NCI-H748 treated with DMSO at 0.1 percent for 48 hours (cell line): ENCODE measurements at regions not wholly inside any gene's neighbourhood (a gene's known extent, or its start where the extent isn't known, plus 50 kb on each side); places are given as distances from the start of the nearest gene placed in this dataset.

Experiments
- DNase-seq: peaks from one replicate; lab custom pipeline; 2025; lab: John Stamatoyannopoulos, UW

- DNase-seq, result no peak
Measured at GRCh38 chr5:107146901-107147300, 523.8 kb downstream of the EFNA5 start.

GRCh38 chr5:107135391-107135790 lies 535.3 kb downstream of the EFNA5 start:
- no peak for DNase-seq

DNA sequence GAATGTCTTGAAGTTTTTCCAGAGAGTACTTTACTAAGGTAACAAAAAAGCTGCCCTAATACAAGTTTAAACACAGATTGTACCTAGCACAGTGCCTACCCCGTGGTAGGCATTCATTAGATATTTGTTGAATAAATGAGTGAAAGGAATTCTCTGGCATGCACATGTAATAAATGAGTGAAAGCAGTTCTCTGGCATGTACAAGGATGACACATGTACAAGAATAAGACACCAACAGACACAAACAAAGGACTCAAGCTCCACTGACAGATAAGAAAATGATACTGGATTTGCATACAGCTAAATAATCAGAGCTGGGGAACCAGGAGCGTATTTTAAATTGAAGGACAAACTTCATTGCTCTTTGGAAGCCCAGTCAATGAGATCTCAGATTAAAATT lies 535.8 kb downstream of the EFNA5 start:
- no peak for DNase-seq

DNA sequence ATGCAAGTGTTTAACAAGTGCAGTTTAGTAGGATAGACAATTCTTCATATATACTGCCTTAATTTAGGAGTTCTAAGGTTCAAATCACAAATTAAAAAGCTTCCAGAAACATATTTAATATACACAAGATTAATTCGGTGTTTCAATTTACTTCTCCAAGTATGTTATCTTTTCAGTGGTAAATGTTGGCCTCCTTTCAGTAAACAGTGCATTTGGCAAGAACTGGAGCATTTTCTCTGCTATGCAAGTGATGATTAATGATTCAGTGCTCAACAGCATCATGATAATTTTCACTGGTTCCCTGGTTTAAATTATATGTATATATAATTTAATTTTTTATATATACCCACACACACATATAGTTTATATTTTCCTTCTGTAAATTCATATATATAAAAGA lies 541.7 kb downstream of the EFNA5 start:
- DNase-seq, result no peak

DNA sequence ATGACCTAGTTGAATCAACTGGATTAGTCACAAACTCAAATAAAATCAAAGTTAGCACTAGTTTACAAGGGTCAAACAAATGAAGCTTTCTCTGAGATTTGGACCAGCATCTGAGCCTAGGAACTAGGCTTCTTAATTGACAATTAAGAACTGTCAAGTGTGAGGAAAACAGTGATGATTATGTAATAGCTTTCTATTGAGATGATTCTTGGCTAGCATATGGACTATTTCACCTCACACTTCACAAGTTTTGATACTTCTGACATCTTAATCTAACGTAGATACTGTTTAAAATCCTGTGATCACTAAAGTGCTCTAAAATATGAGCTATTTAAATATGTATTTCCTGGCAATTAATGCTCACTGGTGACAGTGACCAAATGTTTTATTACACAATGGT lies 542.9 kb downstream of the EFNA5 start:
- no peak for DNase-seq

GRCh38 chr5:107126341-107126740 lies 544.4 kb downstream of the EFNA5 start:
- DNase-seq, result no peak

- DNase-seq, result no peak
Measured at GRCh38 chr5:107124376-107124775, 546.4 kb downstream of the EFNA5 start.

DNA sequence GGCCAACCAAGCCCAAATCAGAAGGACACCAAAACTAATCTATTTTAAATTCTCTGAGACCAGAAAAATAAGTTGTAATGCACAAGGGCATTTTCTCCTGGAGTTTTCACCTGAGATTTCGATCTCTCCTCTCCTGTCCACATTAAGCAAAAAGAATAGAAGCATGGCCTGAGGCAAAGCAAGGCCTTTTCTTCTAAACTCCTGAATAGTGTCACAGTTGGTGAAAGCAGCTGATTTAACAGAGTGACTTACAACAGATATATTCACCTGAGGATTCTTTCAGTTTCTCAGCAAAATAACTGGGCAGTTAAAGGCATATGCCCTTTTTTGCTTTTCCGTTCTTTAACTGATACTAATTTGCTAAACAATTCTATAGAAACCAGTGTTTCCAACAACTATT lies 547.7 kb downstream of the EFNA5 start:
- no peak for DNase-seq

DNA sequence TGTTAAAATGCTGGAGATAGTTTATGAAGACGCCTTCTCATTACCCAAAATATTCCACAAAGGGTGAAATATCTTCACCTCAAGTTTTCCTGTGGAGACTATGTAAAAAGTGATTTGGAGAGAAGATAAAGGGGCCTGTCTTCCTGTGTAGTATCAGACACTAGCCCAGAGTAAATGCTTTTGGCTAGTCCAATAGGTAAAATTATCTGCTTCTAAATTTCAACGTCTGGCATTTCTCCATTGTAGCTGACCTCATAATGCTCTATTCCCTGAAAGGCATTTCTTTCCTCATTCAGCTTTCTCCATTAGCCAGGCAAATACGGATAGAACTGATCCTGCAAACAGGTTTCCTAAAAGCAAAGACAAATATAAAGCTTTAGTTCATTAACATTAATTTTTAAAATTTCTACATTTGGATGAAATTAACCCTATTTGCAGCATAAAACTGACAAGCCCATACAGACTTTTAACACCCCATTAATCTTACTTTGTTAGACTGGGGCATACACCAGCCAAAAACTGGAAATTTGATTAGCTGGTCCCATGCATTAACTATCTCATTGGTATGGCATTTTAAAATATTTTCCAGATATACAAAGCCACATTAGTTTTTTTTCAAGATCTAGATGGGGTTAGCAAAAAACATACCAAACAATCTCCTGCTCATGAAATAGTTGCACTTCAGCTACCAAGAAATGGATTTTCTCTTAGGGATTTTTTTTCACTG lies 548.8 kb downstream of the EFNA5 start:
- no peak for DNase-seq

DNA sequence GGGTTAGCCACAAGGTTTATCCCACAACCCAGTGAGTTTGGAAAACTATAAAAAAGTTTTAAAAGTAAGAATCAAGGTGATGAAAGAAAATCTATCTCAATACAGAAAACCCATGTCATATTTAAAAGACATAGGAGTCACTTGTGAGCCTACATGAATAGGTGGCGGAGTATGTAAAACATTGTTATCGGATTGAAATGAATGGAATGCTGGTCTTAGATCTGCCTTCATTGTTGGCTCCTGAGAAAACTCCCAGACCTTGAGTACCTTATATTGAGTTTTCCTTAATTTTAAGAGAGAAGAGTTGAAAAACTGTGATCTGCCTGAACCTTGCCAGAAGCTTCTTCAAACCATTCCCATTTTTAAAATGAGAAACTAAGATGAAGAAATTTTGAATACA lies 551.1 kb downstream of the EFNA5 start:
- no peak for DNase-seq

GRCh38 chr5:107118184-107119019 lies 552.3 kb downstream of the EFNA5 start:
- DNase-seq, result no peak

DNA sequence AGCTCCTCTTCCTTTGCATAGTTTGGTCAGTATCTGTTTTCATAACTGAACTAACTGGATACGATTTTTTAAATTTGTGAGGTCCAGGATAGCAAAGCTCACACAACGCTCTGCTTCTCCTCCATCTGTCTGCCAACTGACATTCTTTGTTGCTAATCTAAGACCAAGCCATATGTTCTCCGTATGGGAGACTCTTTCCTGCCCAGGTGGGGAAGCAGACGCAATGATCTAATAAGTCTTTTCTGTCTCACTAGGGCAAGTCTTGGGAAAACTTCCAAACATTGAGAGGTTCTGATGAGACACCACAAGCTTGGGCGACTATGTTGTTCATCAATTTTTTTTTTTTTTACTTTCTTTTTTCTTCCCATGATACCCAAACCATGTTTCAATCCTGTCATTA lies 558.5 kb downstream of the EFNA5 start:
- no peak for DNase-seq

GRCh38 chr5:107104040-107104995 lies 566.4 kb downstream of the EFNA5 start:
- no peak for DNase-seq

- no peak for DNase-seq
Measured at GRCh38 chr5:107103522-107103921, 567.2 kb downstream of the EFNA5 start.

GRCh38 chr5:107100121-107100520 lies 570.6 kb downstream of the EFNA5 start:
- DNase-seq, result no peak

- no peak for DNase-seq
Measured at GRCh38 chr5:107099506-107099905, 571.2 kb downstream of the EFNA5 start.

GRCh38 chr5:107092695-107093094 lies 578.0 kb downstream of the EFNA5 start:
- no peak for DNase-seq

DNA sequence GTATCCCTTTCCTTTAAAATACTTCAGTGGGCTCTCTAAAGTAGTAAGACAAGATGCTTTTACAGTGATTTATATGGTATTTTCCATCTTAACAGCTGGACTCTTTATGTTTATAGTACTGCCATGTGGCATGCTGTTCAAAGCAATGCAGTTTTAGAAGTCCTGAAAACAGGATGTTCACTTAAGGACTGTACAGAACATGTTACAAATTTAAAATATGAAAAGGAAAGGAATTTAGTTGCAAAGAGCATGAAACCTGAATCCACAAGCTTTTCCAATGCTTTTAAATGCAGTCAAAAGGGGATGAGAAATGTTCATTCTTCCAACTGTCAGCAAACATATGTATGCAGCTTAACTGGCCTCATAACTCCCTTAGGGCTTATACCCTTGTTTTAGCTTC lies 580.2 kb downstream of the EFNA5 start:
- no peak for DNase-seq

DNA sequence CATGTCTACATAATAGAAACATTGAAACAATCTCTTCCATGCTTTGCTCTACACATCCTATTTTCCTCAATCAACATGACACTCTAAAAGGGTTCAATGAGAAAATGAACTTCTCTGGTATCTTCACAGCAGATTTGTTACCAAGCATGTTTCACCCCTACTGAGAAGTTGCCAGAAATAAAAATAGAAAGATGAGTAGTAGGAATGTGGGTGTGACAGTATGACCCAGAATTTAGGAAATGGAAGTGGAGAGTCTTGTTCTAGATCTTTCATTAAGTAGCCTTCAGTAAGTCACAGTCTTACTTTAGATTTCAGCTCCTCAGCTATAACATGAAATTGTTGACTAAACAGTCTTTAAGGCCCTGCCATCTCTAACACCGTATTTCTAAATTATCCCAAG lies 581.8 kb downstream of the EFNA5 start:
- DNase-seq, result no peak

GRCh38 chr5:107085572-107085971 lies 585.2 kb downstream of the EFNA5 start:
- no peak for DNase-seq

DNA sequence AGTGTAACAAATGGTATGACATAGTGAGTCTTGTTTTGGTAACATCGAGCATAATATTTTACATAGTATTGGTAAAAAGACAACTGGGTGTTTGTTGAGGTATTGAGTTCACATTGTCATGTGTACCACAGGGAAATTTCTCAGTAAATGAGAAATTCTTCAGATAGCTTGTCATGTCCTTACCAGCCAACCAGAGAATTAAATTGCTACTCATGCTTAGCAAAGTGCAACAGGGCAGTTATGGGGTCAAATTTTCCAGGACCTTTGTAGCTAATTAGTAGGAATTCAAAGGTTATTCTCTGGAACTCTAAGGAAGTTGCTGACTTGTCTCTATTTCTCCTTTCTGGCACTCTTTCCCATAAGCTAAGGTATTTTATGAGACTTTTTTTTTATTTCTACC lies 595.7 kb downstream of the EFNA5 start:
- no peak for DNase-seq

DNA sequence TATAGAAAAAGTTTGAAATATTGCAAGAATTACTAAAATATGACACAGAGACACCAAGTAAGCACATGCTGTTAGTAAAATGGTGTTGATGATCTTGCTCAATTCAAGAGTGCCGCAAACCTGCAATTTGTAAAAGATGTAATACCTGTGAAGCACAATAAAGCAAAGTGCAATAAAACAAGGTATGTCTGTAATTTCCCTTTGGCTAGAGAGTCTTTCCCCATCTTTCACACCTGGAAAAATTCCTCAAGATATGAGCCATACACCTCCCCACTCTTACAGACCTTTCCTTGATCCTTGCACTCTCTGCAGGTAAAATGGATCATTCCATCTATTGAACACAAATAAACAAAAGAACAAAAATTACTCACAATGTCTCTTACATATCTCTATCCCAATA lies 597.8 kb downstream of the EFNA5 start:
- no peak for DNase-seq
